OCI-LY7 (cell line): ENCODE measurements at regions not wholly inside any gene's neighbourhood (a gene's known extent, or its start where the extent isn't known, plus 50 kb on each side); places are given as distances from the start of the nearest gene placed in this dataset.

Experiments used
- CTCF ChIP-seq: fragments of 200-600 bp; sonication (generic); conservative IDR thresholded peaks from 2 replicates; pipeline ENCODE4 v1.5.1; 2014; ENCODE audit warnings: mild to moderate bottlenecking, antibody characterized with exemption, low read length, moderate library complexity, mixed read lengths
- EZH2phosphoT487 ChIP-seq: fragments of 200-600 bp; sonication (generic); IDR thresholded peaks from 2 replicates; pipeline ENCODE4 v1.6.1; 2018; ENCODE audit warnings: low read depth, borderline replicate concordance, mild to moderate bottlenecking, mixed run types, antibody characterized with exemption, low read length, moderate library complexity, mixed read lengths

- TF ChIP-seq CTCF (no peak), EZH2phosphoT487 (no peak)
Observed at GRCh38 chr3:36175916-36176461, 204.3 kb upstream of the STAC start.
